HL-60 (cell line): ENCODE measurements at regions not wholly inside any gene's neighbourhood (a gene's known extent, or its start where the extent isn't known, plus 50 kb on each side); places are given as distances from the start of the nearest gene placed in this dataset.

ENCODE experiments used
- CTCF ChIP-seq: IDR thresholded peaks from one replicate; pipeline ENCODE4 v1.5.1; 2011; ENCODE audit warnings: low read length, control low read depth, inconsistent platforms; ENCODE audit not compliant: insufficient read depth
- GABPA ChIP-seq: IDR thresholded peaks from 2 replicates; pipeline ENCODE4 v1.6.1; 2012; ENCODE audit warnings: low read depth
- SPI1 ChIP-seq: IDR thresholded peaks from 2 replicates; pipeline ENCODE4 v1.6.1; 2012; ENCODE audit warnings: low read depth, mild to moderate bottlenecking, borderline replicate concordance

DNA sequence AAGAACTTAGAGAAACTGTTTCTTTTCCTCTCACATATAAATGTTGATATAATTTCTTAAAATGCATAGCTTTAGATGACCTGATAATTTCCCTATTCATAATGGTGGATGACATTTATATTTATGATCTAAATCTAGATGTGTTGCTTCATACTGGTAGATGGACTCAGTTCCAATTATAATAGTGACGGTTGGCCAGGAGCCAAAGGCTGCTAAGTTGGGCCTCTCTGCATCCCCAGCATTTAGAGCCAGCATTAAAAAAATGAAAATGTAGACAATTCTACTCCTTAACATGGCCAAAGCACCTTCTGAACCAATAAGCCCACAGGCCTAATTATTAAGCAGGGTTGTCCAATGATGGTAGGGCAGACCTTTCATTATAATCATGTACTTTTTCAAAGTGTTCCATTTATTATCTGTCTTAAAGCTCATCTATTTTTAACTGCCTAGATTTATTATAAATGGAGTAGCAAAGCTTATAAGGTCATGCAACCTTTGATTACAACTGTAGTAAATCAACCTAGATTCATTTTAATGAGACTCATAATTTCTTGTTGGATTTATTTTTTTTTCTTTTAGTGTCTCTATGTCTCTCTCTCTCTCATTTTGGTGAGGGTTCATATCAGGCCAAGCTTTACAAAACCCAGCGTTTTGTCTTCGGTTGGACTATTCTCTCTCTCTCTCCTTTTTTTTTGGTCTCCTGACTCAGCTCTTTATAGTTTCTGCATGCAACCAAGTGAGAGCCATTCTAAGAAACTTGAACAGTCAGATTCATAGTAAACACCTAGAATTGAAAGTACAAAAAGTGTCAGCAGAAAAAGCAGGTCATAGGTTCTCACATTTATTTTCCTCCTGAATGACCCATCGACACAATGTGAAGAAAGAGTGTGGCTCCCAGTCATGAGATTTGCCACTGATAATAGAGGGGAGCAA is 2016.1 kb upstream of the PIK3C3 start:
- TF ChIP-seq CTCF = no peak
- TF ChIP-seq GABPA = no peak
- TF ChIP-seq SPI1 = no peak
